ENCODE measurements at regions not wholly inside any gene's neighbourhood (a gene's known extent, or its start where the extent isn't known, plus 50 kb on each side); places are given as distances from the start of the nearest gene placed in this dataset.

- TF ChIP-seq POLR2A (IDR thresholded peaks at IDR 0.05) = no peak
- TF ChIP-seq, protein P1, sequence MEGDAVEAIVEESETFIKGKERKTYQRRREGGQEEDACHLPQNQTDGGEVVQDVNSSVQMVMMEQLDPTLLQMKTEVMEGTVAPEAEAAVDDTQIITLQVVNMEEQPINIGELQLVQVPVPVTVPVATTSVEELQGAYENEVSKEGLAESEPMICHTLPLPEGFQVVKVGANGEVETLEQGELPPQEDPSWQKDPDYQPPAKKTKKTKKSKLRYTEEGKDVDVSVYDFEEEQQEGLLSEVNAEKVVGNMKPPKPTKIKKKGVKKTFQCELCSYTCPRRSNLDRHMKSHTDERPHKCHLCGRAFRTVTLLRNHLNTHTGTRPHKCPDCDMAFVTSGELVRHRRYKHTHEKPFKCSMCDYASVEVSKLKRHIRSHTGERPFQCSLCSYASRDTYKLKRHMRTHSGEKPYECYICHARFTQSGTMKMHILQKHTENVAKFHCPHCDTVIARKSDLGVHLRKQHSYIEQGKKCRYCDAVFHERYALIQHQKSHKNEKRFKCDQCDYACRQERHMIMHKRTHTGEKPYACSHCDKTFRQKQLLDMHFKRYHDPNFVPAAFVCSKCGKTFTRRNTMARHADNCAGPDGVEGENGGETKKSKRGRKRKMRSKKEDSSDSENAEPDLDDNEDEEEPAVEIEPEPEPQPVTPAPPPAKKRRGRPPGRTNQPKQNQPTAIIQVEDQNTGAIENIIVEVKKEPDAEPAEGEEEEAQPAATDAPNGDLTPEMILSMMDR (IDR thresholded peaks at IDR 0.05) = no peak
These were observed 399.9 kb upstream of the IGFBP3 start for GRCh38 chr7:46320956-46321355.

All from thyroid gland (tissue), 4 donors.